ENCODE measurements at regions not wholly inside any gene's neighbourhood (a gene's known extent, or its start where the extent isn't known, plus 50 kb on each side); places are given as distances from the start of the nearest gene placed in this dataset.

GRCh38 chr3:15151166-15151565, 52.2 kb upstream of the RBSN start:
- no peak for TF ChIP-seq CTCF (conservative IDR thresholded peaks at IDR 0.05; ENCODE audit: low read depth)
- ChIA-PET CTCF (no interaction called here), POLR2A (ENCODE audit: low non-redundant PET) (no interaction called here)
- no peak overlapping the region for H3K27ac ChIP-seq
- DNase-seq (ENCODE audit: low spot score) = no peak

GRCh38 chr3:15152184-15152583, 53.2 kb upstream of the RBSN start:
- no peak for TF ChIP-seq CTCF (conservative IDR thresholded peaks at IDR 0.05; ENCODE audit: low read depth)
- ChIA-PET POLR2A (ENCODE audit: low non-redundant PET) (no interaction called here), CTCF (interaction anchor here (0.7 kb wide), 1 partner anchor 28 kb away, joined by 3 read pairs; no protein-coding TSS in a partner anchor)
- no peak for DNase-seq (ENCODE audit: low spot score)
- no peak overlapping the region for H3K27ac ChIP-seq

GRCh38 chr3:15153103-15153502, 52.9 kb upstream of the CAPN7 start:
- no peak overlapping the region for H3K27ac ChIP-seq
- no peak for DNase-seq (ENCODE audit: low spot score)
- CTCF ChIA-PET = interaction anchor here (0.6 kb wide), 2 partner anchors 48 to 963 kb away, joined by 3 to 4 read pairs; no protein-coding TSS in a partner anchor
- no peak for TF ChIP-seq CTCF (conservative IDR thresholded peaks at IDR 0.05; ENCODE audit: low read depth)
- POLR2A ChIA-PET (ENCODE audit: low non-redundant PET) = no interaction called here

GRCh38 chr3:15154326-15154725, 51.7 kb upstream of the CAPN7 start:
- CTCF ChIA-PET = no interaction called here
- no peak for DNase-seq (ENCODE audit: low spot score)
- H3K27ac ChIP-seq = no peak overlapping the region
- POLR2A ChIA-PET (ENCODE audit: low non-redundant PET) = no interaction called here
- no peak for TF ChIP-seq CTCF (conservative IDR thresholded peaks at IDR 0.05; ENCODE audit: low read depth)

GRCh38 chr3:15155840-15156360, 50.1 kb upstream of the CAPN7 start:
- POLR2A ChIA-PET (ENCODE audit: low non-redundant PET) = no interaction called here
- TF ChIP-seq CTCF (conservative IDR thresholded peaks at IDR 0.05; ENCODE audit: low read depth) = no peak
- H3K27ac ChIP-seq = no peak overlapping the region
- CTCF ChIA-PET = no interaction called here
- no peak for DNase-seq (ENCODE audit: low spot score)

All from RWPE1 (cell line).